Astrocyte (in vitro differentiated cells and primary cell): ENCODE measurements at regions not wholly inside any gene's neighbourhood (a gene's known extent, or its start where the extent isn't known, plus 50 kb on each side); places are given as distances from the start of the nearest gene placed in this dataset.

Experiments
- DNase-seq: peaks from one replicate; pipeline ENCODE4 v3.0.0-alpha.2; 2010; ENCODE audit warnings: low read depth
- FAIRE-seq: peaks from 2 replicates; lab custom pipeline; 2011; peaks lifted over from hg19 to GRCh38; lab: Jason Lieb, UNC
- H2AFZ ChIP-seq: 2 replicates; pipeline ENCODE4 v1.6.0; 2012; ENCODE audit warnings: low read depth, low read length, inconsistent platforms
- H3K27ac ChIP-seq: 2 replicates; pipeline ENCODE4 v1.5.1; 2011; ENCODE audit warnings: low read depth, low read length, inconsistent platforms
- H3K27me3 ChIP-seq: 2 replicates; pipeline ENCODE4 v1.6.0; 2011; ENCODE audit warnings: low read length, inconsistent platforms; ENCODE audit not compliant: insufficient read depth
- H3K36me3 ChIP-seq: 2 replicates; pipeline ENCODE4 v1.5.1; 2011; ENCODE audit warnings: low read length, inconsistent platforms; ENCODE audit not compliant: insufficient read depth
- H3K4me1 ChIP-seq: 2 replicates; pipeline ENCODE4 v1.5.1; 2011; ENCODE audit warnings: low read length, inconsistent platforms; ENCODE audit not compliant: insufficient read depth
- H3K4me2 ChIP-seq: 2 replicates; pipeline ENCODE4 v1.6.0; 2012; ENCODE audit warnings: low read length, inconsistent platforms
- H3K4me3 ChIP-seq: 2 replicates; pipeline ENCODE4 v1.5.1; 2011; ENCODE audit warnings: low read depth, mild to moderate bottlenecking, low read length, inconsistent platforms; ENCODE audit not compliant: insufficient read depth
- H3K79me2 ChIP-seq: 2 replicates; pipeline ENCODE4 v1.6.0; 2012; ENCODE audit warnings: mild to moderate bottlenecking, low read length, inconsistent platforms; ENCODE audit not compliant: insufficient read depth
- H3K9ac ChIP-seq: 2 replicates; pipeline ENCODE4 v1.6.0; 2012; ENCODE audit warnings: mild to moderate bottlenecking, low read length, inconsistent platforms
- H3K9me3 ChIP-seq: 2 replicates; pipeline ENCODE4 v1.5.1; 2012; ENCODE audit warnings: low read depth, mild to moderate bottlenecking, low read length, inconsistent platforms; ENCODE audit not compliant: insufficient read depth
- H4K20me1 ChIP-seq: 2 replicates; pipeline ENCODE4 v1.6.0; 2012; ENCODE audit warnings: low read length, inconsistent platforms; ENCODE audit not compliant: insufficient read depth
- H3K27ac Mint-ChIP-seq: one replicate; pipeline ENCODE4 v1.8.0; 2021; ENCODE audit warnings: mild to moderate bottlenecking, mixed read lengths; ENCODE audit not compliant: unreplicated experiment
- H3K27me3 Mint-ChIP-seq: one replicate; pipeline ENCODE4 v1.8.0; 2021; ENCODE audit warnings: low read depth, mixed read lengths; ENCODE audit not compliant: unreplicated experiment
- H3K36me3 Mint-ChIP-seq: one replicate; pipeline ENCODE4 v1.8.0; 2021; ENCODE audit warnings: low read depth, mixed read lengths; ENCODE audit not compliant: unreplicated experiment
- H3K4me1 Mint-ChIP-seq: one replicate; pipeline ENCODE4 v1.8.0; 2021; ENCODE audit warnings: low read depth, mixed read lengths; ENCODE audit not compliant: unreplicated experiment
- H3K4me3 Mint-ChIP-seq: one replicate; pipeline ENCODE4 v1.8.0; 2021; ENCODE audit warnings: mild to moderate bottlenecking, moderate library complexity, mixed read lengths; ENCODE audit not compliant: unreplicated experiment
- H3K9me3 Mint-ChIP-seq: one replicate; pipeline ENCODE4 v1.8.0; 2021; ENCODE audit warnings: mild to moderate bottlenecking, mixed read lengths; ENCODE audit not compliant: unreplicated experiment
- CTCF ChIP-seq: IDR thresholded peaks from 2 replicates; pipeline ENCODE4 v1.5.1; 2011; ENCODE audit warnings: low read depth, mild to moderate bottlenecking, inconsistent platforms, low read length, moderate library complexity; ENCODE audit not compliant: insufficient read depth
- EZH2 ChIP-seq: IDR thresholded peaks from 2 replicates; pipeline ENCODE4 v1.6.1; 2012; ENCODE audit warnings: mild to moderate bottlenecking, low read length, inconsistent platforms; ENCODE audit not compliant: insufficient read depth

GRCh38 chr20:59530782-59531181 is 73.6 kb upstream of the PHACTR3 start:
- no peaks in the 10 kb centered on the region for H3K36me3 ChIP-seq
- H3K9me3 Mint-ChIP-seq = no peaks in the 10 kb centered on the region
- no peak for DNase-seq
- H3K4me3 ChIP-seq = no peak overlapping the region
- no peaks in the 10 kb centered on the region for H3K36me3 Mint-ChIP-seq
- no peak overlapping the region for H2AFZ ChIP-seq
- TF ChIP-seq CTCF (no peak), EZH2 (no peak)
- H3K79me2 ChIP-seq = no peaks in the 10 kb centered on the region
- FAIRE-seq = no peak
- H3K27ac ChIP-seq = no peak overlapping the region
- no peaks in the 10 kb centered on the region for H4K20me1 ChIP-seq
- no peak overlapping the region for H3K27ac Mint-ChIP-seq
- no peak overlapping the region for H3K4me3 Mint-ChIP-seq
- no peaks in the 10 kb centered on the region for H3K4me1 Mint-ChIP-seq
- H3K9ac ChIP-seq = no peak overlapping the region
- H3K27me3 Mint-ChIP-seq = peaks cover 33% of the 10 kb centered on the region
- H3K9me3 ChIP-seq = no peaks in the 10 kb centered on the region
- H3K27me3 ChIP-seq = no peaks in the 10 kb centered on the region
- H3K4me1 ChIP-seq = no peaks in the 10 kb centered on the region
- H3K4me2 ChIP-seq = no peak overlapping the region

DNA sequence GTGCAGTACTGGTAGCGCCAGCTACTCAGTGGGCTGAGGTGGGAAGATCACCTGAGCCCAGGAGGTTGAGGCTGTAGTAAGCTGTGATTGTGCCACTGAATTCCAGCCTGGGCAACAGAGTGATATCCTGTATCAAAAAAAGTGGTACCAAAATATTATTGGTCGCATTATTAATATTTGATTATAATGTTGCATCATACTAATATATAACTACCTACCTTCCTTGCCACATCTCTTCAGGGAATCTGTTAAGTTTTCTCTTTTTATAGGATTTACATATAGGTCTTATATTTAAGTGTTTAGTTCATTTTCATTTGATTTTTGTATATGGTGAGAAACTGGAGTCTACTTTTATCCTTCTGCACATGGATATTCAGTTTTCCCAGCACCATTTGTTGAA is 66.3 kb upstream of the PHACTR3 start:
- Histone ChIP-seq H3K4me1 (no peaks in the 10 kb centered on the region), H3K4me2 (no peak overlapping the region), H3K9me3 (no peaks in the 10 kb centered on the region), H4K20me1 (no peaks in the 10 kb centered on the region), H2AFZ (no peak overlapping the region), H3K9ac (no peak overlapping the region), H3K4me3 (no peak overlapping the region), H3K79me2 (no peaks in the 10 kb centered on the region), H3K36me3 (no peaks in the 10 kb centered on the region), H3K27ac (no peak overlapping the region), H3K27me3 (no peaks in the 10 kb centered on the region)
- TF ChIP-seq EZH2 = no peak
- TF ChIP-seq CTCF = no peak
- H3K4me1 Mint-ChIP-seq = no peaks in the 10 kb centered on the region
- no peak overlapping the region for H3K27ac Mint-ChIP-seq
- peaks cover 13% of the 10 kb centered on the region for H3K27me3 Mint-ChIP-seq
- DNase-seq (no peak), FAIRE-seq (no peak)
- peaks cover 4% of the 10 kb centered on the region for H3K9me3 Mint-ChIP-seq
- no peaks in the 10 kb centered on the region for H3K36me3 Mint-ChIP-seq
- no peak overlapping the region for H3K4me3 Mint-ChIP-seq

DNA sequence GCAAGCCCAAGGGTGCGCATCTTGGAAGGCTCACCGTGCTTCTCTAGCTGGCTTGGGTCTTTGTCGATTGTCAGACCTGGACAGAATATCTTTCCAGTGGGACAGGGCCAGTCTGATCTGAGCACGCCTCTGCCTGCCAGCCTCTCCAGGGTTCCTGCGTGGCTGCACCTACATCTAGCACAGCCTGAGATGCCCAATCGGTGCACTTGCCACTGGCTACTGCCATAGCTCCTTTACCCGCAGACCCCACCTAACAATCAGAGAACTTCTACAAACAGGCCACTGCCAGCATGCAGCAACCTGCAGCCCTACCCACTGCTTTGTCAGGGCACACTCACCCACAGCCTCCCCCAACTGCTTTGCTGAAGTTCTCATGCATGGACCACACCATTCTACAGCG is 56.7 kb upstream of the PHACTR3 start:
- H2AFZ ChIP-seq = no peak overlapping the region
- Mint-ChIP-seq H3K36me3 (no peaks in the 10 kb centered on the region), H3K4me1 (no peaks in the 10 kb centered on the region), H3K27ac (no peak overlapping the region), H3K9me3 (no peaks in the 10 kb centered on the region), H3K27me3 (peaks cover 12% of the 10 kb centered on the region), H3K4me3 (no peak overlapping the region)
- H3K4me1 ChIP-seq = no peaks in the 10 kb centered on the region
- no peak for FAIRE-seq
- no peak overlapping the region for H3K4me3 ChIP-seq
- H4K20me1 ChIP-seq = no peaks in the 10 kb centered on the region
- no peak for TF ChIP-seq EZH2
- TF ChIP-seq CTCF = no peak
- no peak overlapping the region for H3K4me2 ChIP-seq
- H3K27ac ChIP-seq = no peak overlapping the region
- H3K79me2 ChIP-seq = no peaks in the 10 kb centered on the region
- no peaks in the 10 kb centered on the region for H3K36me3 ChIP-seq
- no peak overlapping the region for H3K9ac ChIP-seq
- H3K27me3 ChIP-seq = no peaks in the 10 kb centered on the region
- no peak for DNase-seq
- H3K9me3 ChIP-seq = peaks cover 5% of the 10 kb centered on the region
